Loucy (cell line): ENCODE measurements at regions not wholly inside any gene's neighbourhood (a gene's known extent, or its start where the extent isn't known, plus 50 kb on each side); places are given as distances from the start of the nearest gene placed in this dataset.

Experiments used
- CTCF ChIP-seq: fragments of 200-600 bp; sonication (generic); conservative IDR thresholded peaks from 2 replicates; pipeline ENCODE4 v1.5.1; 2014; ENCODE audit warnings: mild to moderate bottlenecking, antibody characterized with exemption, low read length
- EZH2phosphoT487 ChIP-seq: fragments of 200-600 bp; IDR thresholded peaks from 2 replicates; pipeline ENCODE4 v1.6.1; 2018; ENCODE audit warnings: antibody characterized with exemption, mild to moderate bottlenecking, moderate library complexity, borderline replicate concordance

GRCh38 chr10:62613424-62613823, 191.1 kb upstream of the ADO start:
- TF ChIP-seq CTCF (no peak), EZH2phosphoT487 (no peak)
